H9 (cell line): ENCODE measurements at regions not wholly inside any gene's neighbourhood (a gene's known extent, or its start where the extent isn't known, plus 50 kb on each side); places are given as distances from the start of the nearest gene placed in this dataset.

Source experiments
- DNase-seq: peaks from one replicate; pipeline ENCODE4 v3.0.0-alpha.2; 2017
- H2AFZ ChIP-seq: one replicate; pipeline ENCODE4 v1.6.1; 2013; ENCODE audit warnings: mild to moderate bottlenecking, low read length, control low read depth, moderate library complexity
- H2AK5ac ChIP-seq: 2 replicates; pipeline ENCODE4 v1.6.1; 2013; ENCODE audit warnings: low read length, control low read depth, mixed read lengths; ENCODE audit not compliant: insufficient read length
- H2BK120ac ChIP-seq: one replicate; pipeline ENCODE4 v1.6.1; 2013; ENCODE audit warnings: low read depth, mild to moderate bottlenecking, low read length, control low read depth, inconsistent platforms; ENCODE audit not compliant: poor library complexity, severe bottlenecking
- H2BK12ac ChIP-seq: 2 replicates; pipeline ENCODE4 v1.6.1; 2013; ENCODE audit warnings: low read length, control low read depth, mixed read lengths, low read depth; ENCODE audit not compliant: insufficient read length
- H2BK15ac ChIP-seq: 2 replicates; pipeline ENCODE4 v1.6.1; 2013; ENCODE audit warnings: low read depth, low read length, control low read depth
- H2BK20ac ChIP-seq: one replicate; pipeline ENCODE4 v1.6.1; 2013; ENCODE audit warnings: low read depth, mild to moderate bottlenecking, low read length, control low read depth, inconsistent platforms; ENCODE audit not compliant: poor library complexity, severe bottlenecking
- H2BK5ac ChIP-seq: 2 replicates; pipeline ENCODE4 v1.6.1; 2013; ENCODE audit warnings: low read length, control low read depth, mixed read lengths; ENCODE audit not compliant: insufficient read length
- H3K14ac ChIP-seq: 2 replicates; pipeline ENCODE4 v1.6.1; 2013; ENCODE audit warnings: low read length, control low read depth; ENCODE audit not compliant: insufficient read depth
- H3K18ac ChIP-seq: 2 replicates; pipeline ENCODE4 v1.6.1; 2013; ENCODE audit warnings: low read depth, mild to moderate bottlenecking, mixed read lengths, low read length, control low read depth; ENCODE audit not compliant: insufficient read length
- H3K23ac ChIP-seq: 2 replicates; pipeline ENCODE4 v1.6.1; 2013; ENCODE audit warnings: low read length, control low read depth, mixed read lengths, low read depth; ENCODE audit not compliant: insufficient read length
- H3K23me2 ChIP-seq: 2 replicates; pipeline ENCODE4 v1.6.1; 2013; ENCODE audit warnings: low read depth, mild to moderate bottlenecking, mixed read lengths, low read length, control low read depth; ENCODE audit not compliant: insufficient read length, poor library complexity, severe bottlenecking
- H3K27ac ChIP-seq: 2 replicates; pipeline ENCODE4 v1.5.1; 2013; ENCODE audit warnings: low read length, control low read depth, mixed read lengths, low read depth; ENCODE audit not compliant: insufficient read length
- H3K27me3 ChIP-seq: 2 replicates; pipeline ENCODE4 v1.6.1; 2013; ENCODE audit warnings: low read length, control low read depth, inconsistent platforms; ENCODE audit not compliant: insufficient read depth
- H3K4ac ChIP-seq: 2 replicates; pipeline ENCODE4 v1.6.1; 2013; ENCODE audit warnings: low read depth, mild to moderate bottlenecking, control low read depth, inconsistent platforms, low read length, moderate library complexity
- H3K4me1 ChIP-seq: 2 replicates; pipeline ENCODE4 v1.6.1; 2013; ENCODE audit warnings: low read length, control low read depth, inconsistent platforms; ENCODE audit not compliant: insufficient read depth
- H3K4me2 ChIP-seq: 2 replicates; pipeline ENCODE4 v1.6.1; 2013; ENCODE audit warnings: low read length, control low read depth, mixed read lengths; ENCODE audit not compliant: insufficient read length, insufficient read depth
- H3K56ac ChIP-seq: 2 replicates; pipeline ENCODE4 v1.6.1; 2013; ENCODE audit warnings: low read depth, mild to moderate bottlenecking, mixed read lengths, low read length, control low read depth; ENCODE audit not compliant: insufficient read length
- H3K79me1 ChIP-seq: 2 replicates; pipeline ENCODE4 v1.6.1; 2013; ENCODE audit warnings: low read depth, mild to moderate bottlenecking, moderate library complexity, low read length, control low read depth, inconsistent platforms; ENCODE audit not compliant: insufficient read depth, poor library complexity, severe bottlenecking
- H3K79me2 ChIP-seq: 2 replicates; pipeline ENCODE4 v1.6.1; 2013; ENCODE audit warnings: low read length, control low read depth, inconsistent platforms; ENCODE audit not compliant: insufficient read depth
- H3K9ac ChIP-seq: 2 replicates; pipeline ENCODE4 v1.6.1; 2013; ENCODE audit warnings: low read length, control low read depth, mixed read lengths; ENCODE audit not compliant: insufficient read length; ENCODE audit errors: extremely low read depth
- H3K9me3 ChIP-seq: one replicate; pipeline ENCODE4 v1.6.1; 2013; ENCODE audit warnings: low read depth, low read length, inconsistent platforms; ENCODE audit not compliant: control insufficient read depth
- H3T11ph ChIP-seq: one replicate; pipeline ENCODE4 v1.6.1; 2013; ENCODE audit warnings: mild to moderate bottlenecking, low read length, control low read depth, inconsistent platforms
- H4K20me1 ChIP-seq: one replicate; pipeline ENCODE4 v1.6.1; 2013; ENCODE audit not compliant: control insufficient read depth, insufficient read length, insufficient read depth
- H4K5ac ChIP-seq: 2 replicates; pipeline ENCODE4 v1.6.1; 2013; ENCODE audit warnings: low read depth, mild to moderate bottlenecking, mixed read lengths, low read length, control low read depth; ENCODE audit not compliant: insufficient read length
- H4K8ac ChIP-seq: replicated peaks from 2 replicates; pipeline ENCODE4 v1.6.1; 2013; ENCODE audit warnings: low read length, control low read depth, mixed read lengths, low read depth; ENCODE audit not compliant: insufficient read length
- H4K91ac ChIP-seq: 2 replicates; pipeline ENCODE4 v1.6.1; 2013; ENCODE audit warnings: low read depth, mild to moderate bottlenecking, moderate library complexity, mixed read lengths, low read length, control low read depth; ENCODE audit not compliant: insufficient read length
- H3K27ac Mint-ChIP-seq, 3 experiments: 2 replicates in 2 of 3; 3 replicates in 1 of 3; pipeline ENCODE4 v1.8.0; 2020 to 2021; ENCODE audit warnings: mixed read lengths in 3 of 3, mild to moderate bottlenecking in 1 of 3, moderate library complexity in 1 of 3
- H3K27me3 Mint-ChIP-seq: 2 replicates; pipeline ENCODE4 v1.8.0; 2021; ENCODE audit warnings: low read depth, mild to moderate bottlenecking, moderate library complexity, mixed read lengths
- H3K36me3 Mint-ChIP-seq, 3 experiments: 2 replicates in 2 of 3; 3 replicates in 1 of 3; pipeline ENCODE4 v1.8.0; 2020 to 2021; ENCODE audit warnings: low read depth in 3 of 3, mixed read lengths in 3 of 3; ENCODE audit not compliant: insufficient read depth in 1 of 3
- H3K4me1 Mint-ChIP-seq, 2 experiments: 2 replicates each; pipeline ENCODE4 v1.8.0; 2020; ENCODE audit warnings: mixed read lengths in 2 of 2
- H3K4me3 Mint-ChIP-seq, 2 experiments: 2 replicates in 1 of 2; 3 replicates in 1 of 2; pipeline ENCODE4 v1.8.0; 2020 to 2021; ENCODE audit warnings: mild to moderate bottlenecking in 2 of 2, mixed read lengths in 2 of 2, moderate library complexity in 1 of 2
- H3K9me3 Mint-ChIP-seq, 2 experiments: 2 replicates in 1 of 2; 3 replicates in 1 of 2; pipeline ENCODE4 v1.8.0; 2020; ENCODE audit warnings: mild to moderate bottlenecking in 2 of 2, mixed read lengths in 2 of 2, moderate library complexity in 1 of 2
- CTCF ChIP-seq: fragments of 200-600 bp; sonication (generic); conservative IDR thresholded peaks from 3 replicates; pipeline ENCODE4 v1.8.0; 2021; ENCODE audit warnings: antibody characterized with exemption, mild to moderate bottlenecking
- WGBS: extraction: QIAGEN DNeasy Blood & Tissue Kit; methylation state at CpG from one replicate; pipeline ENCODE4 v1.1.7; 2013; ENCODE audit warnings: missing lambda C conversion rate, low lambda C conversion rate, mixed read lengths; ENCODE audit not compliant: insufficient read length; ENCODE audit errors: extremely low coverage; 5-methylcytosine and 5-hydroxymethylcytosine counted together

- no peaks in the 10 kb centered on the region for H3K27me3 Mint-ChIP-seq
- TF ChIP-seq CTCF: no peak
- no peak overlapping the region for H3K18ac ChIP-seq
- no peak for DNase-seq
- no peak overlapping the region for H3K4ac ChIP-seq
- no peak overlapping the region for H3K23ac ChIP-seq
- no peak overlapping the region for H2AFZ ChIP-seq
- no peaks in the 10 kb centered on the region for H3K36me3 Mint-ChIP-seq
- no peaks in the 10 kb centered on the region for H3K27me3 ChIP-seq
- no CpG with 5 or more reads among the region's 1 CpG for WGBS
- H3K56ac ChIP-seq: no peak overlapping the region
- H3K23me2 ChIP-seq: no peaks in the 10 kb centered on the region
- no peak overlapping the region for H3K9ac ChIP-seq
- no peak overlapping the region for H3K27ac Mint-ChIP-seq
- H3K9me3 ChIP-seq: no peaks in the 10 kb centered on the region
- H3K4me1 ChIP-seq: no peaks in the 10 kb centered on the region
- no peaks in the 10 kb centered on the region for H4K20me1 ChIP-seq
- no peak overlapping the region for H2BK120ac ChIP-seq
- H4K5ac ChIP-seq: no peak overlapping the region
- H3K9me3 Mint-ChIP-seq: no peaks in the 10 kb centered on the region
- H2AK5ac ChIP-seq: no peak overlapping the region
- H3T11ph ChIP-seq: no peak overlapping the region
- no peak overlapping the region for H2BK20ac ChIP-seq
- H3K4me2 ChIP-seq: no peak overlapping the region
- H3K4me3 Mint-ChIP-seq: no peak overlapping the region
- no peak overlapping the region for H3K14ac ChIP-seq
- no peak overlapping the region for H4K91ac ChIP-seq
- H3K79me1 ChIP-seq: no peaks in the 10 kb centered on the region
- no peak overlapping the region for H4K8ac ChIP-seq
- no peak overlapping the region for H2BK15ac ChIP-seq
- H2BK5ac ChIP-seq: no peak overlapping the region
- H3K27ac ChIP-seq: no peak overlapping the region
- H3K79me2 ChIP-seq: no peaks in the 10 kb centered on the region
- H3K4me1 Mint-ChIP-seq: peaks cover 0 to 3% of the 10 kb centered on the region in 2 experiments; a peak in 1 of 4 replicates
- no peak overlapping the region for H2BK12ac ChIP-seq
These were observed 222.9 kb downstream of the BCHE start for GRCh38 chr3:165614337-165614736.
